ENCODE measurements at regions not wholly inside any gene's neighbourhood (a gene's known extent, or its start where the extent isn't known, plus 50 kb on each side); places are given as distances from the start of the nearest gene placed in this dataset.
"Not testable (repeated sequence)": the region's sequence is repeated elsewhere in the genome, so short reads cannot be mapped to it uniquely, and the experiment has no call there.

DNA sequence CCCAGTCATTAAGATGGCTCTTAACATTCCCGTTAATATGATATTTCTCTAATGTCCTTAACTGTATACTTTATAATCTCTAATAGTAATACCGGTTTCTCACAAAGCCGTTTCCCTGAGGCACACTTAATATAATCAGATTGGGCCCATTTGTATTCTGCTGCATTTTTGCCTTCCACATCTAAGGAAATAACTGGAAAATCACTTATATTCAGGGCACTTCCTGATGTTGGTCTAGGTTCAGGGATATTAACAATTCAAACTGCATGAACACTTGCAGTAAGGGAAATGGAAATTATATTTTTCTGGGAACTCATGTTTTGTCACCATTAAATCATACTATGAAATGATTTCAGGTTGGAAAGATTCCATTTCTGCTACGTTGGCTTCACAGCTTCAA lies 119.8 kb downstream of the TPR start:
- DNase-seq, result no peak

GRCh38 chr1:186250529-186250928 lies 124.5 kb downstream of the TPR start:
- no peak for DNase-seq

GRCh38 chr1:186248608-186249007 lies 126.4 kb downstream of the TPR start:
- not testable (repeated sequence) for DNase-seq

GRCh38 chr1:186244825-186245224 lies 130.2 kb downstream of the TPR start:
- DNase-seq, result peak; percentile 15

Measured in HCEC 1CT (cell line).